ENCODE measurements at regions not wholly inside any gene's neighbourhood (a gene's known extent, or its start where the extent isn't known, plus 50 kb on each side); places are given as distances from the start of the nearest gene placed in this dataset.

- TF ChIP-seq CTCF (IDR thresholded peaks at IDR 0.05): no peak
These were observed 59.7 kb upstream of the CACHD1 start for GRCh38 chr1:64410217-64410616.

GRCh38 chr1:64417803-64418202 is 52.1 kb upstream of the CACHD1 start:
- TF ChIP-seq CTCF (IDR thresholded peaks at IDR 0.05): no peak

All from LNCAP (cell line).